GM20000 (cell line): ENCODE measurements at regions not wholly inside any gene's neighbourhood (a gene's known extent, or its start where the extent isn't known, plus 50 kb on each side); places are given as distances from the start of the nearest gene placed in this dataset.

Experiments used
- DNase-seq: peaks from one replicate; pipeline ENCODE4 v3.0.0; 2012; ENCODE audit warnings: low spot score
- CTCF ChIP-seq: IDR thresholded peaks from 2 replicates; pipeline ENCODE4 v1.5.1; 2012; ENCODE audit warnings: mild to moderate bottlenecking, control low read depth; ENCODE audit errors: extremely low read depth, missing control alignments

DNA sequence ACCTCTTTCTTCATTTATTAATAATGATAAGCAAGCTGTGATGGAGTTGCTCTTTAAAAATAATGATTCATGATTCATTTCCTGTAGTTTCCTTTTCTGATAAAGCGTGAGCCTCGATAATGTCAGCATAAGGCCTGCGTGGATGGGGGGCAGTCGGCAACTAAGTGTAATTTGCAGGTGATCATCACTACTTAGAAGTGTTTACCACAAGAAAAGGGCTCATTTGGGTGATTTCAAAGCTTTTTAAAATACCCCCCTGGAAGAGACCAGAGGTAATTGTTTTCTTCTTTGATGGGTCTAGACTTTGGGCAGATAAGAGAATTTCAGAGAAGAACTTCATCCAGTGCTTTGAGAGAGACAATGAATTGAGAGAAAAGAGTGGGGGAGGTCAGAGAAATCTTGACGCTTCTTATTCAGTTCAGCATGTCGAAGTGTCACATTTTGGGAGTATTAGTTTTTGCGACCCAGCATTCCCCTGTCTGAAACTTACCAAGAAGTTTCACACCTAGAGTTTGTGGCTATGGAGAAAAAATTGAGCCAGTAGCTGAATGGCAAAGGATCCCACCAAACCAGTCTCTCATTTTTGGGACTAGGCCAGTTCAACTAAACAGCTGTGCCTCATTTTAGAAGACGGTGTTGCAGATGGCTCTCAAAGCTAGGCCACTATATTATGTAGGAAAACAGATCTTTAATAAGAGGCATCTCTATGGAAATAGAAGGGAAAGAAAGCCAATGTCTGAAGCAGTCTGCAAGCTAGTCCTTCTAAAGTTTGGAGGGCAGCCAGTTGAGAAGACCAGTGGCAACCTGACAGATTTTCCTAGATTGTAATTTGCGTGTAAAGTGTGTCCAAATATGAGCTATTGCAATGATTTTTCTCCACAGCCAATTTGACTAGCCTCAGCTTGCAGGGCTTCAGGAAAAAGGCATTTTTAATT is 171.0 kb upstream of the PPP1R2C start:
- TF ChIP-seq CTCF: no peak
- no peak for DNase-seq

DNA sequence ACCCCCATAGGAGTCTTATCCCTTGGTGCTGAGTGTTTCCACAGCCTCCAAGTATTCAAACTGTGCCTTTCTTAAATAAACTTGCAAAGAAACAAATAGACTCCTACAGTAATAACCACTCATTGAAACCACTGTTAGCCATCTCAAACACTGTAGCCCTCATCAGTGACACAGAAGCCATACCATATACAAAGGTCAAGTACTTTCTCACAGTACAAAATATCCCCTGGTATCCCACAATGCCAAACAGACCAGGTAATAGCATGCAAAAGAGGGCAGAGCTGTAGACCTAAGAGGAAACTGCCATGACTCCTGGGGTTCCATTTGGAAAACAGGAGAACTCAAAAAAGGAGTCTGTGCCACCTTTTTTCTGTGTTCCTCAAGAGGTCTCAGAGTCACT is 173.8 kb upstream of the PPP1R2C start:
- TF ChIP-seq CTCF: no peak
- no peak for DNase-seq

DNA sequence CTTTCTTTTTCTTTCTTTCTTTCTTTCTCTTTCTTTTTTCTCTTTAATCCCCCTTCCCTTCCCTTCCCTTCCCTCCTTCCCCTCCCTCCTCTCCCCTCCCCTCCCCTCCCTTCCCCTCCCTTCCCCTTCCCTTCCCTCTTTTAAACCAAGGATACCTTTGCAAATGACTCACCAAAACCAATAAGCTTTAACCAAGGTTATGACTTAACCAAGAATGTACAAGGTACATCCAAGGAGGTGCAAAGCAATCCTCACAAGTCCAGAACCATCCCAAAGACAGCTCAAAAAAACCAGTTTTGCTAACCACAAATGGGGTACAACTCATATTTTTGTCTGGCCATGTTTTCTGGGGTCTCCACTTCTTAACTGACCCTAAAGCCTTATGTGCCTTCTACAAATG is 174.7 kb upstream of the PPP1R2C start:
- TF ChIP-seq CTCF: no peak
- no peak for DNase-seq

- no peak for DNase-seq
- no peak for TF ChIP-seq CTCF
These were observed 176.9 kb upstream of the PPP1R2C start for GRCh38 chrX:42954880-42955279.

GRCh38 chrX:42955349-42955748 is 177.4 kb upstream of the PPP1R2C start:
- DNase-seq: no peak
- TF ChIP-seq CTCF: no peak

GRCh38 chrX:42967681-42968300 is 189.8 kb upstream of the PPP1R2C start:
- DNase-seq: no peak
- no peak for TF ChIP-seq CTCF

GRCh38 chrX:42973321-42973720 is 195.4 kb upstream of the PPP1R2C start:
- DNase-seq: no peak
- TF ChIP-seq CTCF: no peak
